GM21423 (cell line): ENCODE measurements at regions not wholly inside any gene's neighbourhood (a gene's known extent, or its start where the extent isn't known, plus 50 kb on each side); places are given as distances from the start of the nearest gene placed in this dataset.

Source experiments
- ATAC-seq: cut with Tn5 transposase; IDR thresholded peaks from one replicate; pipeline ENCODE4 v1.9.1; 2021; ENCODE audit warnings: mild to moderate bottlenecking, moderate library complexity; ENCODE audit not compliant: unreplicated experiment

DNA sequence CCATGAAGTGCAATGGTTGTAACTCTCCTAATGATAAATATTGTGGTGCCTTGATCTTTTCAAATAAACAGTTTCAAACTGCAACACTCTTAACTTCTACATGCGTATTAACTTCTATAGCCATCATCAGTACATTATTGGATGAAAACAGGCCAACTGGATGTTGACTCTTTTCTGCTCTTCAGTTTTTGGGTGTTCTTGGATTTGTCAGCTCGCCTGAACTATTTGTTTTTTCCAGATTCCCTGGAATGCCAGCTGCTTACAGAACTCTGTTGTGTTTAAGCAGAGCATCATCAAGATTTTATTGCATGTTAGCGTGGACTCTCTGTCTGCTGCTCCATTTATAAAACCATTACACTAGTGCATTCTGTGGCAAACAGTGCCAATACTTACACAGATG, 626.1 kb downstream of the HDGFL1 start:
- no peak for ATAC-seq

GRCh38 chr6:23199541-23199940, 630.2 kb downstream of the HDGFL1 start:
- ATAC-seq: no peak

DNA sequence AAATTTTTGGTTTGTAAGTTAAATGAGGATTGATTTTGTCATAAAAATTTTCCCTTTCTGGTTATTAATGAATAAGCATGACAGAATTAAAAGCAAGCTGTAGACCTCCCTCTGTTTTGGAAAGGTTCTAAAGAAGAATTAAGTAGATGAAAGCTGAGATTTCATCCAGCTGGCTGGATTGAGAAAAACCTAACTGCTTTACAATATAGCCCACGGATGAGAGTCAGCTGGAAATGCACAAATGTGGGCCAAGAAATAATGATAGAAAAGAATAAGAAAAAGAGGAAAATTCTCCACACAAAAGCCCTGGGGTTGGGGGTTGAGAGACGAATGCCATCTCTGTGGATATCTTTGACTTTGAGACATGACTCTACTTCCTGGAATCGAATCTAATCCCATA, 631.6 kb downstream of the HDGFL1 start:
- ATAC-seq: no peak

- ATAC-seq: no peak
These were observed 632.8 kb downstream of the HDGFL1 start for GRCh38 chr6:23202207-23202606.

- no peak for ATAC-seq
These were observed 643.0 kb downstream of the HDGFL1 start for GRCh38 chr6:23212398-23212797.

- no peak for ATAC-seq
These were observed 643.8 kb downstream of the HDGFL1 start for GRCh38 chr6:23213193-23213592.

- no peak for ATAC-seq
These were observed 644.3 kb downstream of the HDGFL1 start for GRCh38 chr6:23213651-23214050.

GRCh38 chr6:23218751-23219150, 649.4 kb downstream of the HDGFL1 start:
- no peak for ATAC-seq

DNA sequence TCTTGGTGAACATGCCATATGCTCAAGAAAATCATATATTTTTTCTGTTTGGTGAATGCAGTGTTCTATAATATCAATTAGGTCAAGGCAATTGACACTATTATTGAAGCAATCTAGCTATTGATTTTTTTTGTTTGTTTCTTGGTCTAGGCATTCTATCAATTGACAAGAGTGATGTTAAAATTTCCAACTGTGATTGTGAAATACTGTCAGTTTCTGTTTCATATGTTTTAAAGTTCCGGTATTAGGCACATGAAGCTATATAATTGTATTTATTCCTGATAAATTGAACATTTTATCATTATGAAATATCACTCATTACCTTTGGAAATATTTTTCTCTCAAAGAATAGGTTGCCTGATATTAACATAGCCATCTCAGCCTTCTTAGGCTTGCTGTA, 653.4 kb downstream of the HDGFL1 start:
- no peak for ATAC-seq

DNA sequence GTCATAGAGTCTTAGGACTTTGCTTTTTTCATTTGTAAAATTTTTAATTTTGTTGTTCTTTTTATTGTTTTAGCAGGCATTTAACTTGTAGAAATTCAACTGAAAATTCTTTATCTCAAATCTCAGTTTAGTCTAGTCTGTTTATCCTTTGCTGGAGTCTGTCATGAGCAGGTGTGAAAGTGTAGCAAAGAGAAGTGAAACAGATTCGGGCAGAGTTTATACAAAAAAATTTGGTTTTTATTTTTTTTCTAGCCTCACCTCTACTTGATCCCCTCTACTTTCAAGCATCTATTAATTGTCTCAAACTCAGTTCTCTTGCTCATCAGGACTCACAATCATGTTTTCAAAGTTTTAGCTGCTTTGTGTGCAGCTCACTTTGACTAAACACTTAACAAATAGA, 655.2 kb downstream of the HDGFL1 start:
- ATAC-seq: no peak

DNA sequence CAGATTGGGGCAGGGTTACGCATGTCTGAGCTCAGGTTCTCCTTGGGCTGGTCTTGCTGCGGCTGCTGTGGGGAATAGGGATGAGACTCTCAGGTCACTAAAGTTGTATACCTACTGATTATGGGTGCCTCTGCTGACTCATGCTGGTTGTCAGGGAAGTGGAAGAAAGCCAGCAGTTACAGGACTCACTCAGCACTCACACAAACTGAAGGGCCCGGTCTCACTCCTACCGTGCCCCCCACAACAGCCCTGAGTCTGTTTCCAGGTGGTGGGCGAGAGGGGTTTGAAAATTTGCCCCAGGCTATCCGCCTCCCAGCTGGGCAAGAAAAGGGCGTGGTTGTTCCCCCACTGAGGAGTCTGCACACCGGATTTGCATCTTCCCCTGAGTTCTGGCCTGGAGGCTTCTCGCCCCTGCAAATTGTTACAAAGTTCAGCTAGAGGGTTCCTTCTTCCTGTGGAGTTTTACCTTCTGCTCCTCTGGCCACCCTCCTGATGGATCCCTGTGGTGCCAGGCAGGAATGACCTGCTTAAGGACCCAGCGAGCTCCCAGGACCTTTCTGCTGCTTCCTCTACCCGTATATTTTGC, 659.2 kb downstream of the HDGFL1 start:
- no peak for ATAC-seq

DNA sequence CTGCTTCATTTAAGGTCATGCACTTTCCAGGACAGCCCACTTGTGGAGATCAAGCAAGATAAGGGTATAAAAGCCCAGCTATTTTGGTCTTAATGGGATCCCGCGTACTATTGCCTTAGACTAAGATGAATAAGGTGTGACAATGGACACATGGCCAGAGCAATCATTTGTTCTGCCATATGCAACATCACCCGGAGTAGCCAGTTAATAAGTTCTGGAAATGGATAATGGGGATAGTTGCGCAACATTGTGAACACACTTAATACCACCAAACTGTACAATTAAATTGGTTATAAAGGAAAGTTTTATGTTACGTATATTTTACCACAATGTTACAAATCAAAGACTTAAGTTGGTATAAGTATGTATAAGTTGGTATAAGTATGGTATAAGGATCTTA, 674.5 kb downstream of the HDGFL1 start:
- ATAC-seq: no peak

- ATAC-seq: no peak
These were observed 674.9 kb downstream of the HDGFL1 start for GRCh38 chr6:23244300-23244699.

DNA sequence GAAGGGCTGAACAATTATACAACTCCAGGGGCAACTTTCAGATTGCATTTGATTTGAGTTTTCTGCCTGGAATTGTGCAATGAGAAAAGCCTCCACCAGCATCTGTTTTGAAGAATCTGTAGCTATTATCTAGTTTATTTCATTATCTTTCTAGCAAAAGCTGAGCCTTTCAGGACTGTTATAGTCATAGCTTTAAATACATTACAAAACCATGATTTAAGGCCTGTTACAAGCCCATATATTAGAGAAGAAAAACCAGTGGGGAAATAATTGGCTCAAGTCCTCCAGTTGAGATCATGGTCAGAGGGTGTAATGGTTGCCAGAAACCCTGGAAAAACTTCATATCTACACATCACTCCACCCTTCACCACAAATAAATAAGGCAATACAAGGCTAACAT, 676.2 kb downstream of the HDGFL1 start:
- no peak for ATAC-seq

DNA sequence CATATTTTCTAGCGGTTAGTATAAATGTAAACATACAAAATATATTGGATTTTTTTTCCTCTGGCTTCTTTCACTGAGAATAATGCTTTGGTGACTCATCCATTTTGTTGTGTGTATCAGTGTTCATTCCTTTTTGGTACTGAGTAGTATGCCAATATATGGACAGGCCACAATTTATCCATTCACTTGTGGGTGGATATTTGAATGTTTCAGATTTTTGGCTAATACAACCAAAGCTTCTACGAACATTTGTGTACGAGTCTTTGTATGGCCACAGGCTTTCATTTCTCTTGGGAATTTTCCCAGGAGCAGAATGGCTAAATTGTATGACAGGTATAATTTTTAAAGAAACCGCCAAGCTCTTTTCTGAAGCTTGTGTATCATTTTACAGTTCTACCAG, 677.5 kb downstream of the HDGFL1 start:
- ATAC-seq: no peak

- no peak for ATAC-seq
These were observed 681.2 kb downstream of the HDGFL1 start for GRCh38 chr6:23250556-23250955.

- no peak for ATAC-seq
These were observed 693.5 kb downstream of the HDGFL1 start for GRCh38 chr6:23262864-23263263.

DNA sequence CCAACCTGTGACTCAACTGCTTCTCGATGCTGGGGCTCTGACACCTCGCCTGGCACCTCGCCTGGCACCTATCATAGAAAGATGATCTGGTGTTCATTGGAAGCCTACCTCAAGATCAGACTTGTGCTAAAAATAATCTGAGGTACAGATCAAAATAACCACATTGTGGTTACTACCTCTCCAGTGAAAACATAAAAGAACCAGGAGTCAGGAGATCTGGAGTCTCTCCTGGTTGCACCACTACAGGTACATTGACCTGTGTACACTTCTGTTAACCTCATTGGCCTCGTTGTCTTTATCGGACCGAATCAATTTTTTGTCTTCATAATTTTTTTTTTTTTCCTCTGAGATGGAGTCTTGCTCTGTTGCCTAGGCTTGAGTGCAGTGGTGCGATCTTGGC, 695.9 kb downstream of the HDGFL1 start:
- no peak for ATAC-seq

GRCh38 chr6:23266536-23266935, 697.2 kb downstream of the HDGFL1 start:
- ATAC-seq: no peak

DNA sequence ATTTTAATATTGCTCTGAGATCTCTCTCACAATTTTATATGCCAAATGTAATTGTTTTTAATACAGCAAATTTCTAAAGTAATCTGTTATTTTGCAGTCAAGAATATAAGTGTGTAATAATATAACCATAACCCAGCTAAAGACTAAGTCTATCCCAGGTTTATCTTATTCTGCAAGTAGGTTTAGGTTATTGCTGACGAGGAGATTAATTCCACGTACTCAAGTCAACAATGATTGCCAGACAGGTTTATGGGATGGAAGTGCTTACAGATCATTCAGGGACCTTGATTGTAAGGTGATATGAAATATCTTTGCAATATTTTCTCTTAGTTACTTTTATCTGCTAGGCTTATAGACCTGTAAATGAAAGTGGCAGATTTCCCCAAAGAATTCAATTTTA, 698.3 kb downstream of the HDGFL1 start:
- no peak for ATAC-seq

- ATAC-seq: no peak
These were observed 699.0 kb downstream of the HDGFL1 start for GRCh38 chr6:23268348-23268747.

GRCh38 chr6:23269436-23269835, 700.1 kb downstream of the HDGFL1 start:
- ATAC-seq: no peak

DNA sequence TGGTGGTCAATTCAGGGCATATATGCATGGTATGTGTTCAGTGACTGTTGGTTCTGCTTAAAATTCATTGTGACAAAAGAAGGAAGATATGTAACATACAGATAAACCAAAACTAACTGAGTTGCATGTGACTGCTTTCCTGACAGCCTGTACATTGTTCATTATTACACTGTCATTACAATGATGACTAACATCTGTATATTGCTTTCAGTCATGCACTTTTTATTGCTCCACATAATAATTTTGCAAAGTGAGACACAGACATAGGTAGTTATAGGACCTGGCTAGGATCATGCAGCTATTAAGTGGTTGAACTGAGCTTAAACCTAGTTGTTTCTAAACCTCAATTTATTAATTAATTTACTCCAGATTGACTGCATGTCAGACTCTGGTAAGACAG, 703.2 kb downstream of the HDGFL1 start:
- ATAC-seq: no peak
